GM12878 (cell line): ENCODE measurements at regions not wholly inside any gene's neighbourhood (a gene's known extent, or its start where the extent isn't known, plus 50 kb on each side); places are given as distances from the start of the nearest gene placed in this dataset.

ENCODE experiments used
- ATAC-seq: fragments of 200-7000 bp; cut with Tn5 transposase; 3 replicates; pipeline ENCODE4 v1.9.1; 2020; ENCODE audit warnings: mild to moderate bottlenecking, moderate library complexity
- BruUV-seq: library from RNA; stranded (reverse); fragments of 400-500 nt; replicated peaks from 2 replicates; lab custom pipeline; 2021; lab: Mats Ljungman, UMichigan
- CTCF ChIA-PET: fragments of 300-600 bp; sonication (Branson Sonifier 250); formaldehyde crosslinking; extraction: SDS; loops from one replicate; lab custom pipeline; 2021; ENCODE audit warnings: inconsistent platforms; lab: Yijun Ruan, JAX
- POLR2A ChIA-PET: fragments of 350-600 bp; formaldehyde crosslinking; extraction: SDS; loops from one replicate; lab custom pipeline; 2021; ENCODE audit warnings: inconsistent platforms; lab: Charles Lee
- RAD21 ChIA-PET: fragments of 300-600 bp; sonication (Branson Sonifier 250); formaldehyde crosslinking; loops from one replicate; lab custom pipeline; 2023; ENCODE audit warnings: antibody characterized with exemption; ENCODE audit not compliant: unreplicated experiment; lab: Charles Lee
- SMC1A ChIA-PET: fragments of 300-600 bp; sonication (Branson Sonifier 250); formaldehyde crosslinking; loops from one replicate; lab custom pipeline; 2023; ENCODE audit not compliant: unreplicated experiment, uncharacterized antibody; lab: Charles Lee
- DNase-seq: peaks from one replicate; pipeline ENCODE4 v3.0.0-alpha.2; 2011; ENCODE audit warnings: low read depth, low spot score
- FAIRE-seq: peaks from 3 replicates; lab custom pipeline; 2011; peaks lifted over from hg19 to GRCh38; lab: Jason Lieb, UNC
- H2AFZ ChIP-seq: 2 replicates; pipeline ENCODE4 v1.6.0; 2011; ENCODE audit warnings: low read depth, low read length, control low read depth; ENCODE audit not compliant: control insufficient read depth
- H3K27ac ChIP-seq: 2 replicates; pipeline ENCODE4 v1.5.1; 2011; ENCODE audit warnings: control low read depth; ENCODE audit not compliant: control insufficient read depth, insufficient read depth
- H3K27me3 ChIP-seq, 2 experiments: replicated peaks in 1 of 2; 2 replicates each; pipeline versions ENCODE4 v1.6.0 to v1.6.1; 2011; ENCODE audit warnings: low read length in 1 of 2; ENCODE audit not compliant: control insufficient read depth in 2 of 2, insufficient read depth in 2 of 2
- H3K36me3 ChIP-seq, 2 experiments: 2 replicates each; pipeline ENCODE4 v1.5.1; 2011; ENCODE audit warnings: low read length in 1 of 2; ENCODE audit not compliant: control insufficient read depth in 2 of 2, insufficient read depth in 2 of 2
- H3K4me1 ChIP-seq: 2 replicates; pipeline ENCODE4 v1.6.1; 2011; ENCODE audit warnings: mild to moderate bottlenecking, low read length, moderate library complexity, mixed read lengths; ENCODE audit not compliant: control insufficient read depth, insufficient read depth
- H3K4me2 ChIP-seq: 2 replicates; pipeline ENCODE4 v1.6.0; 2011; ENCODE audit warnings: control low read depth; ENCODE audit not compliant: control insufficient read depth, insufficient read depth
- H3K4me3 ChIP-seq: fragments of 200-600 bp; sonication (generic); 2 replicates; pipeline ENCODE4 v1.5.1; 2016
- H3K79me2 ChIP-seq: 2 replicates; pipeline ENCODE4 v1.6.0; 2011; ENCODE audit warnings: low read length; ENCODE audit not compliant: control insufficient read depth, insufficient read depth
- H3K9ac ChIP-seq: 2 replicates; pipeline ENCODE4 v1.8.0; 2011; ENCODE audit warnings: low read length, control low read depth, mixed read lengths; ENCODE audit not compliant: control insufficient read depth, insufficient read depth
- H3K9me3 ChIP-seq: replicated peaks from 3 replicates; pipeline ENCODE4 v1.5.1; 2011; ENCODE audit warnings: mild to moderate bottlenecking, low read length; ENCODE audit not compliant: control insufficient read depth, insufficient read depth
- H4K20me1 ChIP-seq: 2 replicates; pipeline ENCODE4 v1.6.0; 2011; ENCODE audit not compliant: control insufficient read depth, insufficient read depth
- CREM ChIP-seq: IDR thresholded peaks from 2 replicates; pipeline ENCODE4 v1.6.1; 2014; ENCODE audit warnings: antibody characterized with exemption, low read depth
- DPF2 ChIP-seq: fragments of 450-650 bp; IDR thresholded peaks from 2 replicates; pipeline ENCODE4 v1.6.1; 2017; ENCODE audit warnings: mild to moderate bottlenecking
- ESRRA ChIP-seq: IDR thresholded peaks from 2 replicates; pipeline ENCODE4 v1.6.1; 2012; ENCODE audit warnings: mild to moderate bottlenecking, low read length, improper control_type of control experiment
- HDAC6 ChIP-seq: fragments of 200-600 bp; sonication (generic); IDR thresholded peaks from one replicate; pipeline ENCODE4 v1.8.0; 2017; ENCODE audit warnings: antibody characterized with exemption; ENCODE audit not compliant: unreplicated experiment
- KLF5 ChIP-seq: fragments of 450-650 bp; IDR thresholded peaks from 2 replicates; pipeline ENCODE4 v1.6.1; 2014; ENCODE audit warnings: mild to moderate bottlenecking; ENCODE audit not compliant: partially characterized antibody
- MYB ChIP-seq: fragments of 150-350 bp; IDR thresholded peaks from 2 replicates; pipeline ENCODE4 v1.6.1; 2014; ENCODE audit warnings: mild to moderate bottlenecking, low read depth, low read length, borderline replicate concordance
- POLR2AphosphoS5 ChIP-seq: IDR thresholded peaks from 2 replicates; pipeline ENCODE4 v1.6.1; 2011; ENCODE audit warnings: mild to moderate bottlenecking, low read length, inconsistent platforms
- SRF ChIP-seq, 2 experiments: IDR thresholded peaks; 2 replicates each; pipeline ENCODE4 v1.6.1; 2011; ENCODE audit warnings: low read depth in 2 of 2, low read length in 2 of 2, mild to moderate bottlenecking in 1 of 2, moderate library complexity in 1 of 2
- SUZ12 ChIP-seq: fragments of 200-600 bp; sonication (generic); IDR thresholded peaks from one replicate; pipeline ENCODE4 v1.6.1; 2018; ENCODE audit warnings: antibody characterized with exemption, mild to moderate bottlenecking; ENCODE audit not compliant: unreplicated experiment
- TCF12 ChIP-seq: IDR thresholded peaks from 2 replicates; pipeline ENCODE4 v1.6.1; 2011; ENCODE audit warnings: low read depth, mild to moderate bottlenecking, low read length
- ZBED1 ChIP-seq: IDR thresholded peaks from 2 replicates; pipeline ENCODE4 v1.6.1; 2016; ENCODE audit warnings: borderline replicate concordance
- ZNF217 ChIP-seq: fragments of 450-650 bp; IDR thresholded peaks from 2 replicates; pipeline ENCODE4 v1.6.1; 2017; ENCODE audit warnings: antibody characterized with exemption, mild to moderate bottlenecking
- WGBS: methylation state at CpG from one replicate; pipeline ENCODE4 v1.1.6; 2016; ENCODE audit warnings: low lambda C conversion rate; ENCODE audit not compliant: insufficient replicate concordance, insufficient coverage; ENCODE audit errors: missing lambda C conversion rate; 5-methylcytosine and 5-hydroxymethylcytosine counted together
- in situ Hi-C: fragments of 300-500 bp; cut with MboI; formaldehyde crosslinking; loops from 9 replicates; pipeline ENCODE4 v1.14.3; 2018; ENCODE audit warnings: mixed read lengths
- intact Hi-C: fragments of 100-400 bp; cut with micrococcal nuclease; formaldehyde crosslinking; loops from one replicate; pipeline ENCODE4 v1.14.2; 2022; ENCODE audit not compliant: unreplicated experiment

DNA sequence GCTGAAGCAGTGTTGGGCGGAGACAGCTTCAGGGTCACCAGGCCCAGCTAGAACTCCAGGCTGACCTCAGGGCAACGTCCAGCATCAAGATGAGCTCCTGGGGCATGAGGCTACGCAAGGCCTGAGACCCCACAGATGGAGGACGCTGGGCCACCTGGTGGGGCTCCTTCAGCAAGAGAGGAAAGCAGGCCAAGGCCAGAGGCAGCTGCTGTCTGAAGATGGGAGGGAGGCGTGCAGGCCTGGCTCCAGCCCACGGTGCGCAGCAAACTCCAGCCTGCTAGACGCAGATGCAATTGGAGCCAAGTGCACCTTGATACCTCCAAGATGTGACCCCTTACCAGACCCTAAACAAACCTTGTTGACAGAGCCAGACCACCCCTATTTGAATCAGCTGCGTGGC is 220.9 kb upstream of the RREB1 start:
- SMC1A ChIA-PET: no interaction called here
- POLR2A ChIA-PET: no interaction called here
- no peaks in the 10 kb centered on the region for H3K36me3 ChIP-seq
- H3K27me3 ChIP-seq: no peaks in the 10 kb centered on the region
- DNase-seq: no peak
- H3K4me2 ChIP-seq: no peak overlapping the region
- H3K9me3 ChIP-seq: no peaks in the 10 kb centered on the region
- H3K9ac ChIP-seq: no peak overlapping the region
- RAD21 ChIA-PET: no interaction called here
- TF ChIP-seq TCF12 (no peak), HDAC6 (no peak), DPF2 (no peak), SRF (IDR thresholded peaks at IDR 0.05; ENCODE audit: low read depth in 2 of 2, low read length in 2 of 2) (no peak), SUZ12 (no peak), MYB (no peak), ESRRA (no peak), POLR2AphosphoS5 (no peak), CREM (no peak), ZNF217 (no peak), KLF5 (no peak), ZBED1 (no peak)
- H3K27ac ChIP-seq: no peak overlapping the region
- WGBS: 76% methylated on average over 9 of the region's 9 CpGs
- no peaks in the 10 kb centered on the region for H3K4me1 ChIP-seq
- ATAC-seq: no peak
- in situ Hi-C loops (no loop called here), intact Hi-C loops (no loop called here)
- CTCF ChIA-PET: interaction anchor here (1.0 kb wide), 1 partner anchor 10 kb away, joined by 3 read pairs; no protein-coding TSS in a partner anchor
- H2AFZ ChIP-seq: no peak overlapping the region
- no TSS peak for BruUV-seq
- no peak for FAIRE-seq
- no peaks in the 10 kb centered on the region for H3K79me2 ChIP-seq
- H3K4me3 ChIP-seq: no peak overlapping the region
- no peaks in the 10 kb centered on the region for H4K20me1 ChIP-seq
